Erythroblast (primary cell): ENCODE measurements at regions not wholly inside any gene's neighbourhood (a gene's known extent, or its start where the extent isn't known, plus 50 kb on each side); places are given as distances from the start of the nearest gene placed in this dataset.

Experiments used
- GATA1 ChIP-seq: IDR thresholded peaks from 2 replicates; pipeline ENCODE4 v1.6.1; 2011; ENCODE audit warnings: low read depth, mild to moderate bottlenecking, control low read depth, low read length, moderate library complexity
- POLR2A ChIP-seq: IDR thresholded peaks from 2 replicates; pipeline ENCODE4 v1.6.1; 2011; ENCODE audit warnings: mild to moderate bottlenecking, low read length

DNA sequence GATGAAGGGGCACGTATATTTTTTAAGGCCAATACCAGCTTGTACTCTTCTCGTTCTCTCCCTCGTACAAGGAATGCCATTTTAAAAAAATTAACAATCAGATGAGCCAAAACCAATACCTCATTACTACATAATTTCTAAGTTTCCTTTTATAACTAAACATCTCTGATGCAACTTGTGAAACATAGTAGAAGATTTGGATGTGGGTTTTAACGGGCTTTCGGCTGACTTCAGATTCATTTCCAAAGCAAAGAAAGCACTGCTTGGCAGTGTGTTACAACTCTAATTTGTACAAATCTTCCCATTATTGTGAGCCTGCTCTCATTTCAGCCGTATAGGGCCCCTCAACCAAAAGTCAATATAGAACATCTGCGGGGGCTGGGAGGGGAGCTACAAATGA, 99.1 kb upstream of the TMCC3 start:
- TF ChIP-seq POLR2A, result no peak
- no peak for TF ChIP-seq GATA1
